ENCODE measurements at regions not wholly inside any gene's neighbourhood (a gene's known extent, or its start where the extent isn't known, plus 50 kb on each side); places are given as distances from the start of the nearest gene placed in this dataset.

DNA sequence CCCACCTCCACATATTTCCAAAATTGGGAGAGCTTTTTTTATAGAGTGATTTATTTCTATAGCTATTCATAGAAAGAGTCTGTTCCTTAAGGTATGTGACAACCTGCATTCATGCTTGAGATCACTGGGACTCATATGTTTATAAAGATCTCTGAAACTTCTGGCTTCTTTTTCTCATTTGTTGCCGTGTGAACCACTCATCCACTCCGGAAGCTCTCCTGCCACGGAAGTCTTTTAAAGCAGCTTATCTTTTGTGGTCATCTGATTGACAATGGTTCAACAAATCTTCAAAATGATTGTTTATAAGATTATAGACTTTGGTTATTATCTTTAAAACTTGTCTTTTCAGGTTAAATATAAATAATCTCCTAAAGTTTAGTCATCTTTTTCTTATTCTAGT is 260.5 kb downstream of the C3orf38 start:
- H3K4me3 ChIP-seq: no peak overlapping the region
- H3K27ac ChIP-seq: no peak overlapping the region
- H3K27me3 ChIP-seq: no peaks in the 10 kb centered on the region
- no peaks in the 10 kb centered on the region for H3K36me3 ChIP-seq
- intact Hi-C loops (cut with DNase I; ENCODE audit: low total_unique reads): no loop called here
- DNase-seq (ENCODE audit: low spot score in 2 of 2): no peak
- TF ChIP-seq POLR2AphosphoS5 (IDR thresholded peaks at IDR 0.05) (no peak), POLR2A (IDR thresholded peaks at IDR 0.05) (no peak)
- TF ChIP-seq, protein P1, sequence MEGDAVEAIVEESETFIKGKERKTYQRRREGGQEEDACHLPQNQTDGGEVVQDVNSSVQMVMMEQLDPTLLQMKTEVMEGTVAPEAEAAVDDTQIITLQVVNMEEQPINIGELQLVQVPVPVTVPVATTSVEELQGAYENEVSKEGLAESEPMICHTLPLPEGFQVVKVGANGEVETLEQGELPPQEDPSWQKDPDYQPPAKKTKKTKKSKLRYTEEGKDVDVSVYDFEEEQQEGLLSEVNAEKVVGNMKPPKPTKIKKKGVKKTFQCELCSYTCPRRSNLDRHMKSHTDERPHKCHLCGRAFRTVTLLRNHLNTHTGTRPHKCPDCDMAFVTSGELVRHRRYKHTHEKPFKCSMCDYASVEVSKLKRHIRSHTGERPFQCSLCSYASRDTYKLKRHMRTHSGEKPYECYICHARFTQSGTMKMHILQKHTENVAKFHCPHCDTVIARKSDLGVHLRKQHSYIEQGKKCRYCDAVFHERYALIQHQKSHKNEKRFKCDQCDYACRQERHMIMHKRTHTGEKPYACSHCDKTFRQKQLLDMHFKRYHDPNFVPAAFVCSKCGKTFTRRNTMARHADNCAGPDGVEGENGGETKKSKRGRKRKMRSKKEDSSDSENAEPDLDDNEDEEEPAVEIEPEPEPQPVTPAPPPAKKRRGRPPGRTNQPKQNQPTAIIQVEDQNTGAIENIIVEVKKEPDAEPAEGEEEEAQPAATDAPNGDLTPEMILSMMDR (IDR thresholded peaks at IDR 0.05): no peak
- no peaks in the 10 kb centered on the region for H3K9me3 ChIP-seq
- no peaks in the 10 kb centered on the region for H3K4me1 ChIP-seq

DNA sequence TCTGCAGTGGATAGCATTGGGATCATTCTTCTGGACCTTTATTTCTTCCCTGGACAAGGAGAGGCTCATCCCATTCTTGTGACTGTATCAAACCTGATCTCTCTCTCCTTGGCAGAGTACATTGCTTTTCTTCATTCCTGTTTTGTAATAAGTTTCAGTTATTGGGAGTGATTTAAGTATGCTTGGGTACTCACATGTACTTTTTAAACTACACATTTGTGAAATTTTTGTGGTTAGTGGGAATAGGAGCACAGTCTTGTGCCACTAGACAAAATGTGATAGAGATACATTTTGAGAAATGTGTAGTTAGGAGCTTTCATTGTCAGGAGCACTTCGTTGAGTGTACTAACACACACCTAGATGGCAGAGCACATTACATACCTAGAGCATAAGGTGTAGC is 262.6 kb downstream of the C3orf38 start:
- H3K4me3 ChIP-seq: no peak overlapping the region
- no peaks in the 10 kb centered on the region for H3K27me3 ChIP-seq
- no peaks in the 10 kb centered on the region for H3K4me1 ChIP-seq
- no peaks in the 10 kb centered on the region for H3K9me3 ChIP-seq
- intact Hi-C loops (cut with DNase I; ENCODE audit: low total_unique reads): no loop called here
- H3K27ac ChIP-seq: no peak overlapping the region
- TF ChIP-seq POLR2A (IDR thresholded peaks at IDR 0.05): no peak
- TF ChIP-seq POLR2AphosphoS5 (IDR thresholded peaks at IDR 0.05): no peak
- TF ChIP-seq, protein P1 (IDR thresholded peaks at IDR 0.05): no peak
- H3K36me3 ChIP-seq: no peaks in the 10 kb centered on the region
- DNase-seq (ENCODE audit: low spot score in 2 of 2): no peak

DNA sequence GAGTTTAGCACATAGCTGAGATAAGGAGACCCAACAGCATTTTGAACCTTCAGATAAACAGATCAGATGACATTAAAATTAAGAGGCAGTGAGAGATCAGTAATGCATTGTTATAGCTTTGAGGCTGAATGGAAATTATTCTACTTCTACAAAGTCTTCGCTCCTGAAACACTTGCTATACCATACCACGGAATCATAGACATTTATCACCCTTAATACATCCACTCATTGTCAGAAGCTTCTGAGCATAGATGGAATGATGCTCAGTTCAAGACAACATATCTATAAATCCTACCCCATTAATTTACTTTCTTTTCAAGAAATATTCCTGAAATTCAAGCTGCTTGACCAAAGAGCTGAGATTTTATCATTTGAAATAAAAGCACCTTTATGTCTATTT is 266.7 kb downstream of the C3orf38 start:
- Histone ChIP-seq H3K9me3 (no peaks in the 10 kb centered on the region), H3K4me3 (no peak overlapping the region), H3K27ac (no peak overlapping the region), H3K36me3 (no peaks in the 10 kb centered on the region), H3K4me1 (no peaks in the 10 kb centered on the region), H3K27me3 (no peaks in the 10 kb centered on the region)
- intact Hi-C loops (cut with DNase I; ENCODE audit: low total_unique reads): no loop called here
- no peak for DNase-seq (ENCODE audit: low spot score in 2 of 2)
- TF ChIP-seq POLR2AphosphoS5 (IDR thresholded peaks at IDR 0.05) (no peak), POLR2A (IDR thresholded peaks at IDR 0.05) (no peak)
- TF ChIP-seq, protein P1 (IDR thresholded peaks at IDR 0.05): no peak

DNA sequence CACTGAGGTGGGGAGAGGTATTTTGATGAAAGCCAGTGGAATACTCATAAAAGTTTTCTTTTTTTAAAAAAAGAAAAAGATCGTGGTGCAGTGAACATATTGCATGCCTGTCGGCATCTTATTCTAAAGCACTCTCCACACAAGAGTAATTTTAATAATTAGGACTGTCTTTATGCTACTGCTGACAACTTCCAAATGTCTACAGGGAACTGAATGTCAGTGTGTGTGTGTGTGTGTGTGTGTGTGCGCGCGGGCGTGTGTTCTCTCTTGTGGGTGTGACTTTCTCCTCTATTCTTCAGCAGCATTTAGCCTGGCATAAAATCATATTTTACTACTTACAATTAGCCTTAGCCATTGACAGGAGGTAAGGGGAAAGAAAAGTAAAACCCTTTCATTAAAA is 268.5 kb downstream of the C3orf38 start:
- H3K4me1 ChIP-seq: no peaks in the 10 kb centered on the region
- intact Hi-C loops (cut with DNase I; ENCODE audit: low total_unique reads): no loop called here
- no peak overlapping the region for H3K4me3 ChIP-seq
- no peak for DNase-seq (ENCODE audit: low spot score in 2 of 2)
- H3K36me3 ChIP-seq: no peaks in the 10 kb centered on the region
- H3K27me3 ChIP-seq: no peaks in the 10 kb centered on the region
- TF ChIP-seq POLR2AphosphoS5 (IDR thresholded peaks at IDR 0.05): no peak
- TF ChIP-seq POLR2A (IDR thresholded peaks at IDR 0.05): no peak
- TF ChIP-seq, protein P1 (IDR thresholded peaks at IDR 0.05): no peak
- no peaks in the 10 kb centered on the region for H3K9me3 ChIP-seq
- H3K27ac ChIP-seq: no peak overlapping the region

DNA sequence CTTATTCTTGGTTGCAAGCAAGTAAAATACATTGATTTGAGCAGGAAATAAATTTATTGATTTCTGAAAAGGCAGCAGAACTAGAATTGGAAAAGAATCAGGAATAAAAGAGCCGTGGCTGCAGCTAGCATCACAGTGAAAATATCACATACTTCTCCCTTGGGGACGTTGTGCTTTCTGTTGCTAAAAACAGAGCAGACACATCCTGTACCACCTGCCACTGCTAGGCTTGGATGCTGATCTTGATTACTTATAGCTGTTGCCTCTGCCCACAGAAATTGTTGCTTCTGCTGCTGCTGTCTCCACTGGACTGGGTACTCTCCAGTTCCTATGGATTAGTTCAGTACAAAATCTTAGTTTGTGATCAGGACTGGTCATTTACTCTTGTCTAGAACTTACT is 283.8 kb downstream of the C3orf38 start:
- H3K4me3 ChIP-seq: no peak overlapping the region
- H3K27me3 ChIP-seq: no peaks in the 10 kb centered on the region
- no peak for TF ChIP-seq POLR2AphosphoS5 (IDR thresholded peaks at IDR 0.05)
- TF ChIP-seq, protein P1 (IDR thresholded peaks at IDR 0.05): no peak
- H3K4me1 ChIP-seq: no peaks in the 10 kb centered on the region
- H3K9me3 ChIP-seq: no peaks in the 10 kb centered on the region
- no peak overlapping the region for H3K27ac ChIP-seq
- DNase-seq (ENCODE audit: low spot score in 2 of 2): no peak
- intact Hi-C loops (cut with DNase I; ENCODE audit: low total_unique reads): no loop called here
- H3K36me3 ChIP-seq: no peaks in the 10 kb centered on the region

Measured in breast epithelium (tissue), 4 donors.